Ascending aorta (tissue), 2 donors: ENCODE measurements at regions not wholly inside any gene's neighbourhood (a gene's known extent, or its start where the extent isn't known, plus 50 kb on each side); places are given as distances from the start of the nearest gene placed in this dataset.

Experiments
- DNase-seq, 2 donors: peaks; one replicate each; pipeline ENCODE4 v3.0.0-alpha.2; 2019; ENCODE audit warnings: low spot score in 2 of 2
- H3K27ac ChIP-seq, 2 donors: fragments of 200-600 bp; sonication (generic); one replicate each; pipeline ENCODE4 v1.5.1; 2016 to 2017; ENCODE audit warnings: mild to moderate bottlenecking in 1 of 2
- H3K27me3 ChIP-seq: fragments of 200-600 bp; sonication (generic); one replicate; pipeline ENCODE4 v1.5.1; 2017
- H3K36me3 ChIP-seq, 2 donors: fragments of 200-600 bp; sonication (generic); one replicate each; pipeline ENCODE4 v1.5.1; 2016
- H3K4me1 ChIP-seq, 2 donors: fragments of 200-600 bp; sonication (generic); one replicate each; pipeline ENCODE4 v1.5.1; 2016 to 2017; ENCODE audit warnings: mild to moderate bottlenecking in 1 of 2
- H3K4me3 ChIP-seq, 2 donors: fragments of 200-600 bp; sonication (generic); one replicate each; pipeline ENCODE4 v1.5.1; 2016 to 2017; ENCODE audit warnings: mild to moderate bottlenecking in 1 of 2
- H3K9me3 ChIP-seq, 2 donors: fragments of 200-600 bp; sonication (generic); one replicate each; pipeline ENCODE4 v1.5.1; 2016
- CTCF ChIP-seq, 3 experiments: fragments of 200-600 bp in 2 of 3; fragments of 450-650 bp in 1 of 3; sonication (generic) in 2 of 3; IDR thresholded peaks; one replicate each; pipeline ENCODE4 v1.5.1; 2016 to 2019; ENCODE audit warnings: antibody characterized with exemption in 3 of 3, mild to moderate bottlenecking in 1 of 3, moderate library complexity in 1 of 3
- intact Hi-C: fragments of 100-400 bp; cut with DNase I; formaldehyde crosslinking; loops from one replicate; pipeline ENCODE4 v1.15.1; 2023

- intact Hi-C loops: no loop called here
- no peak for DNase-seq
- H3K9me3 ChIP-seq: no peaks in the 10 kb centered on the region
- no peak overlapping the region for H3K4me3 ChIP-seq
- TF ChIP-seq CTCF (IDR thresholded peaks at IDR 0.05): no peak
- H3K4me1 ChIP-seq: peaks cover 4 to 11% of the 10 kb centered on the region in 2 donors
- H3K27ac ChIP-seq: no peak overlapping the region
- H3K36me3 ChIP-seq: no peaks in the 10 kb centered on the region
- no peaks in the 10 kb centered on the region for H3K27me3 ChIP-seq
Observed at GRCh38 chr11:19315511-19315910, 74.8 kb upstream of the E2F8 start.

GRCh38 chr11:19313140-19313539, 72.4 kb upstream of the E2F8 start:
- Histone ChIP-seq H3K9me3 (no peaks in the 10 kb centered on the region), H3K36me3 (no peaks in the 10 kb centered on the region), H3K4me1 (peaks cover 4 to 11% of the 10 kb centered on the region in 2 donors), H3K27ac (no peak overlapping the region), H3K27me3 (no peaks in the 10 kb centered on the region), H3K4me3 (no peak overlapping the region)
- intact Hi-C loops: no loop called here
- no peak for DNase-seq
- TF ChIP-seq CTCF (IDR thresholded peaks at IDR 0.05): no peak

GRCh38 chr11:19311308-19312030, 70.7 kb upstream of the E2F8 start:
- peak in 1 of 2 donors; percentile 72 for DNase-seq
- no peak overlapping the region for H3K27ac ChIP-seq
- H3K4me1 ChIP-seq: peaks cover 0 to 2% of the 10 kb centered on the region in 2 donors
- H3K27me3 ChIP-seq: no peaks in the 10 kb centered on the region
- no peaks in the 10 kb centered on the region for H3K9me3 ChIP-seq
- no peak overlapping the region for H3K4me3 ChIP-seq
- peak; percentile 72 to 82 (median 82) for TF ChIP-seq CTCF (IDR thresholded peaks at IDR 0.05)
- H3K36me3 ChIP-seq: no peaks in the 10 kb centered on the region
- intact Hi-C loops: loop anchor here (1.0 kb wide), 1 partner anchor 242 kb away; no protein-coding TSS in a partner anchor

- no peaks in the 10 kb centered on the region for H3K36me3 ChIP-seq
- intact Hi-C loops: no loop called here
- no peak for TF ChIP-seq CTCF (IDR thresholded peaks at IDR 0.05)
- H3K4me1 ChIP-seq: no peaks in the 10 kb centered on the region
- H3K9me3 ChIP-seq: no peaks in the 10 kb centered on the region
- H3K4me3 ChIP-seq: no peak overlapping the region
- H3K27me3 ChIP-seq: no peaks in the 10 kb centered on the region
- no peak for DNase-seq
- H3K27ac ChIP-seq: no peak overlapping the region
Observed at GRCh38 chr11:19307498-19307897, 66.8 kb upstream of the E2F8 start.

GRCh38 chr11:19306179-19306944, 65.6 kb upstream of the E2F8 start:
- Histone ChIP-seq H3K4me1 (no peaks in the 10 kb centered on the region), H3K4me3 (no peak overlapping the region), H3K27ac (no peak overlapping the region), H3K27me3 (no peaks in the 10 kb centered on the region), H3K9me3 (no peaks in the 10 kb centered on the region), H3K36me3 (no peaks in the 10 kb centered on the region)
- DNase-seq: no peak
- intact Hi-C loops: no loop called here
- TF ChIP-seq CTCF (IDR thresholded peaks at IDR 0.05): no peak
